ENCODE measurements at regions not wholly inside any gene's neighbourhood (a gene's known extent, or its start where the extent isn't known, plus 50 kb on each side); places are given as distances from the start of the nearest gene placed in this dataset.

DNA sequence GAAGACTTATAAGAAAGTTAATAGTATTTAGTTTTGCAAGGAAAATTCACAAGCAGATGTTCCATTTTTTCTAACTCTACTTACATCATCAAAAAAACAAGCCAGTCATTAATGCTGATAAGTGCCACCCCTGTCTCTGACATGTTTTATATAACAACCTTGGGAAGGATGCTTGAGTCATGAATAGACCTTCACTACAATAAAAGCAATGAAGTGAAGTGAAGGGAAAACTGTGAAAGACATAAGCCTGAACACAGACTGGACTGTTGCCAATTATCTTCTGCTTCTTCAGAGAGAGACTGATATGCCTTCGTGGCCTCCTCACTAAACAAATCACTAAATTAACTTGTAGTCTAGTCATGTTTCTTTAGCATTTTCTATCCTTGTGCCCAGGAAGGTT lies 353.2 kb downstream of the PDHA2 start:
- no peak for DNase-seq

DNA sequence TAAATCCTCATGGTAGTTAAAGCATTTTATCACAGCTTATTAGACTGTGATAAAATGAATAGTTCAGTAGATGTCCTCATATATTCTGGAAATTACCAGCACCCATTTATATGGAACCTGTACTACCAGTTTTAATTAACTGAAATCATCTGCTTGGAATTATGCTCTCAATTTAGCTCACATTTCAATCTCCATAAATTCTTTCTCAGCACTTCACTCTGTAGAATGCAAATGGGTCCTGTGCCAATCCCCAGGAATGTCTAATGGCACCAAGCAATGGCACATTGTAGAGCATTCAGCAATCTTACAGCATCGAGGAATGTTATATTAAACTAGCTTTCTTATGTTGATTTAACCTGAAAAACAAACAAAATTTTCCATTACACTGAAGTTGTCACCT lies 355.1 kb downstream of the PDHA2 start:
- no peak for DNase-seq

DNA sequence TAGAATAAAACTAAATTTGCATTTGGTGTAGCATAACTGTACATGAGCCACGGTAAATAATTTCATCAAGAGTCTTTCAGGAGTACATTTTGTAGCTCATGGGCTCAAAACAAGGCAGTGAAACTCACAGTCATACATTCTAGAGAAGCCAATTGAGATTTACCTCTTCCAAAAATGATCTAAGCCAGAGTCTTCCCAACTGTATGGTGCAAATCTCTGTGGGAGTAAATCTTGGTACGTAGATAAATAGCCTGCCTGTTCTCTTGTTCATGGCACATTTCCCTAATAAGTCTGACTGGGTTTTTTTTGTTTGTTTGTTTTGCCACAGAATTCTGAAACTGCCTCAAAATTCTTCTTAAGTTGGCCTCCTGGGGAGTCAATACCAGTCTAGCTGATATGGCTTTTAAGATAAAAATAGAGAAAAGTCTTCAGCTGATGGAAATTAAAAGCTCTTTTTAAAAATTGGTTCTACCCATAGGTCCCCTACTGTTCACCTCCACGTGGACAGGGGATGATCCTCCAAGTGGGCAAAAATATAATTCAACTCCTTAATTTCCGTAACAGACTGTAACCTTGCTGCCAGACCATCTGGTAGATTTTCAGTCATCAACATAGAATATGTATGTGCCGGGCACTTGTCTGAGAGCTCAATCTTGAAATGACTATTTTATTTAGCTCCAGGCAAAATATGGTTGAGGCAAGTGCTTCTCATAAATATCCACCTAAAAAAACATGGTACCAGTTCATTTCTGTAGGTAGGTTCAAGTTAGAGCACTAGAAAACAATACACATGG lies 365.4 kb downstream of the PDHA2 start:
- DNase-seq, result no peak

DNA sequence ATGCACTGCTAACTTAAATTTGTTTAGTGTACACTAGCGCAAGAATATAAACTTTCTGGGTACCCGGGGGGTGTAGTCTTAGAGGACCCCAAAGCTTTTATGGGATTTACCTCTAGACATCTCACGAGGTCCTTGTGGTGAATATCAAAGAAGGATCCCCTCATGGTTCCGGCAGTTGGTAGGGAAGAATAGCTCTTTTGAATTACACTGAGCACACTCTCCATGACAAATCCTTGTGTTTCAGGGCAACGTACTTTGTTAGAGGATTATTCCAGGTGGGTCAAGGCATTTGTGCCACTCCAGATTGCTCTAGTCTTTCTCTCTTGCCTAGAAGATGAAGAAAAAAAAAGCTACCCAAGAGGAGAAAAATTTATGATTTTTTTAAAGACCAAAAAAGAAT lies 387.6 kb downstream of the PDHA2 start:
- no peak for DNase-seq

DNA sequence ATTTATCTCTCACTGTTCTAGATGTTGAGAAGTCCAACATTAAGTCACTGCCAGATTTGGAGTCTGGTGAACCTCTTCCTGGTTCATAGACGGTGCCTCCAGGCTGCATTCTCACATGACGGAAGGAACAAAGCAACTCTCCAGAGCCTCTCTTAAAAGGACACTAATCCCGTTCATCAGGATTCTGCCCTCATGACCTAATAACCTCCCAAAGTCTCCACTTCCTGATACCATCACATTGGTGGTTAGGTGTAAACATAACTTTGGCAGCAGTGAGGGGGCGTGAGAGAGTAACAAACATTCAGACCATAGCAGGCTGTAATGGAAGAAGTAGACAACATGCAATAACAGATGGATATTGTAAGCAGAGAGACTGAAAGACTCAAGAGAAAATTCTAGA lies 388.6 kb downstream of the PDHA2 start:
- DNase-seq, result no peak

DNA sequence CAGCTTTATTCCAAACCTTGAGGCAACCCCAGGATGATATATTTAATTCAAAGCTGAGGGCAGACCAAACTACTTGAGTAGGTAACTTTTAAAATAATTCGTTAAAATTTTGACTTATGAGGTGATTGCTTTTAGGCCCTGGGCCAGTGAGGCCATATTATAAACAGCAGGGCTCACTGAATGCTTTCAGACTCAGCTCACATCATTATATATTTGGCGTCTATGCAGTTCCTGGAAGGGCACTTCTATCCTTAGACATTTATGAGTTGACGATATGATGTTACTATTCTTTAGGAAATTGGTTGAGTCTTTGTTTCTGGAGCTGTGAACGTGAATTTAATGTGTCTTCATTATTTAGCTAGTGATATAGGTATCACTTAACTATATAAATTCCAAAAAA lies 400.1 kb downstream of the PDHA2 start:
- no peak for DNase-seq

DNA sequence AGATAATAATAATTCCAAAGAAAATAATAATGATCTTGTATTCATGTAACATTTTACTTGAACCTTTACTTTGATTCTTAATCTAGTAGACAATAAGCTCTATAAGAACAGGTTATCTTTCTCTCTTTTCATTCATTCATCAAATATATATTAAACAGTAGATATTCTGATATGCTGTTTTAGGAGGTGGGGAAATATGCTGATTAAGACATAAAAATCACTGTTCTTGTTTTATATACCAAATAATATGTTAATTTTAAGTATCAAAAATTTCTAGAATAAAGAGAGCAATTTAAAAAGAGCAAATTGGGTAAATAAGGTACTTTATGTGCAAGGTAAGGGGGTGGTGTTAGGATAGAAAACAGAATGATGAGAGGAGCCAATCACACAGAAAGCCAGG lies 401.9 kb downstream of the PDHA2 start:
- no peak for DNase-seq

DNA sequence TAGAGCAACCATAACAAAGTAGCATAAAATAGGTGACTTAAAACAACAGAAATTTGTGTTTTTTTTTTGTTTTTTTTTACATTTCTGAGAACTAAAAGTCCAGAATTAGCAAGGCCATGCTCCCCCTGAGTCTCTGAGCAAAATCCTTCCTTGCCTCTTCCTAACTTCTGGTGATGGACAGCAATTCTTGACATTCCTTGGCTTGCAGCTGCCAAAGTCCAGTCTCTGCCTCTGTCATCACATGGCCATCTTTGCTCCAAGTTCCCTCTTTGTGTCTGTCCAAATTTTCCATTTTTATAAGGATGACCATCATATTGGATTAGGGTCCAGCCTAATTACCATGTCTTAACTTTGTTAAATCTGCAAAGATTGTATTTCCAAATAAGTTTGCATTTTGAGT lies 407.2 kb downstream of the PDHA2 start:
- DNase-seq, result no peak

DNA sequence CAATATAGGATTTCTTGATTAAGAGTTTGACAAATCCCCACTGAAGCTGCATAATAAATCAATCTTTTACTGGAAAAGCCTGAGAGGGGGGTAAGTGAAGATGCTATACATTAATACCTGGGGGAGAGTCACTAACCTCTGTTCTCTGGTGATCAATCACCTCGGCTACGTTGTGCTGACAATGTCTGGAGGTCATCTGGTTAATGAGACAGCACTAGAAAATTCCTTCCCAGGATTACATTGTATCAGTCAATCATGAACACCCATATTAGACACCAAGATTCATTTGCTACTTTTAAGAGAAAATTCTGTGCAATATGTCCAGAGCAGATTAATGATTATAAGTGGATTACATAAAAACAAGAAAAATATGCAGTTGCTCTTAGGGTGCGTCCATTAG lies 408.3 kb downstream of the PDHA2 start:
- no peak for DNase-seq

DNA sequence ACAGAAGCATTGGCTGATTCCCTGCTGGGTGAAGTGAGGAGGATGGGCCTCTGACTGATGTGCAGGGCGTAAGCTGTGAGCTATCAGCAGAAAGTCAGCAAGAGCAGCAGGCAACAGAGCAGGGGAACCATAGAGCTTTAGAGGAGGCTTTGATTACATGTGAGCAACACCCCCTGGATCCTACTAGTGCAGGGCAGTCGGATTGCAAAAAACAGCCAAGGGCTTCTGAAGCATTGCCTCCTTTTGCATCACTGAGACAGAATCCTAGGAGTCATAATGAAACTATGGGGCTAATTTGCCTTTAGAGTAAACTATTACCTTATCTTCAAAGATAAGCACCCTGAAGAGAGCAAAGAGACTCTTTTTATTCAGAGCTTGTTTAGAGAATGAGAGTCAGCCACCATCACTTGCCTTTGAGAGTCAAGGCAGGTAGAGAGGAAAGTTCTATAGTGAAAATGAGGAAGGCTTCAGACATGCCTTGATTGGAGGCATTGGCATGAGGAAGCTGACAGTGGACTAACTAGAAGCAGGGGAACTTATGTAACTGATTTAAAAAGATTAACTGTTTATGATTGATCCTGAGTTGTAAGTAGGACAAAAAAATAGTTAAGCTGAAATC lies 420.3 kb downstream of the PDHA2 start:
- no peak for DNase-seq

DNA sequence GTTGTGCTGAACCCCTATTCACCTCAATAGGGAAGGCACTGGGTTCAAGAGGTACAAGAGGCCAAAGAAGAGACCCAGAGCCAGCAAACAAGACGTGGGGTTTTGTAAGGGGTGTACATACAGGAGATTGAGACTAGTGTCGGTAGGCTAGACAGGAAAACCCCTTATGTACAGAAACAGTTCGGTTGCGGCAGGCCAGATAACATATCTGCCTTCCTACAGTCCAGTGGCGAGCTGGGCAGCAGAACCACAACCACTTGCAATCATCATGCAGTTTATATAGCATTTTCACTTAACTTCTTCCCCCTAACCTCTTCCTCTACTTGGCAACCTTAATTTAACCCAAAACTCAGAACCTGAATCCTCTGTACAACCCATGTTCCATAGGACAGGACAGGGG lies 422.2 kb downstream of the PDHA2 start:
- DNase-seq, result no peak

DNA sequence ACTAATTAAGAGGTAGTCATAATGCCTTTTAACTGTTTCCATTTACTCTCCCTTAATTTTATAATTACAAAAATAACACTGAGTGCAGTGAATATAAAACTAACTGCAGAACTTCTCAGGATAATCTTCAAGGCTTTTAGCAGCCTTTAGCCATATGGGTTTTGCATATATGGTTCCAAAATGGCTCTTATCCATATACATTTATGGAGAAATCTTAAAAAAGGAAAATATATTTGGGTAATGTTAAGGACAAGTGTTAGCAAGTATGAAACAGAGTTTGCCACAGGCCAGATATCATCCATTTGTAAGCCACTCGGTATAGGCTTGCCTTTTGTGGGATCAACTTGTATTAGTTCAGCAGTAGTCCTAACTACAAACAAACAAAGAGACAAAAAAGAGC lies 423.4 kb downstream of the PDHA2 start:
- DNase-seq, result no peak

DNA sequence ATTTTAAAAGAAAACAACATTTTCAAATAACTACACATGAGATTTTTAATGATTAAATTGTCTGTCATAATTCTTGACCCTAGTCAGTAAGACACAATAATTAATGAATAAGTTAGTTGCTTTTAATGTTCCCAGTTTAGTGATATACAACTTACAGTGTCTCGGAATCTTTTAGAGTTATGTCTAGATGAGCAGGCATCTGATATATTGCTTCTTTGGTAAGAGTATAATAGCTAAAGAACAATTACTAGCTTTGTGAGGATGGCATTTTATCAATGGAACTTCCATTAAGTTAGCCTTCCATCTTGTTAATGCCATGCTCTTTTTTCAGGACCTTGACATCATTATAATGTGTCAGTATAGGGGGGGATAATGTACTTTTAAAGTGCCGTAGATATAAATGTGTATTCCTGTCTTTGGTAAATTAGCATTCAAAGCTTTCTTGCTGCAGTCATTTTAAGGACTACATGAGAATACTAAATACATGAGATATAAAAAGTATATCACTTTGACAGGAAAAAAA lies 425.1 kb downstream of the PDHA2 start:
- DNase-seq, result no peak

DNA sequence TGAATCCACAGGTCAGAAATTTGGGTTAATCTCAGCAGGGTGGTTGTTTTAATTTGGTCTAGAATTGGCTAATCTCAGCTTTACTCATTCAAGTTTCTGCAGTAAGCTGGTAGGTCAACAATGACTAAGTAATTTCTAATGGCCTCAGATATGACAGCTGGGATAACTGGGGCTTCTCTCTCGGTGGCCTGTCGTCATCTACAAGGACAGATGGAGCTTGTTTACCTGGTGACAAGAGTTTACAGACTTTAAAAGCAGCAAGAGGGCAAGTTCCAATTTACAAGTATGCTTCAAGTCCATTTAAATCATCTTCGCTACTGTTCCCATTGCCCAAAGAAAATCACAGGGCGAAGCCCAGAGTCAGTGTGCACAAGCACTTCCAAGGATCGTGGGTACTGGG lies 453.9 kb downstream of the PDHA2 start:
- no peak for DNase-seq

DNA sequence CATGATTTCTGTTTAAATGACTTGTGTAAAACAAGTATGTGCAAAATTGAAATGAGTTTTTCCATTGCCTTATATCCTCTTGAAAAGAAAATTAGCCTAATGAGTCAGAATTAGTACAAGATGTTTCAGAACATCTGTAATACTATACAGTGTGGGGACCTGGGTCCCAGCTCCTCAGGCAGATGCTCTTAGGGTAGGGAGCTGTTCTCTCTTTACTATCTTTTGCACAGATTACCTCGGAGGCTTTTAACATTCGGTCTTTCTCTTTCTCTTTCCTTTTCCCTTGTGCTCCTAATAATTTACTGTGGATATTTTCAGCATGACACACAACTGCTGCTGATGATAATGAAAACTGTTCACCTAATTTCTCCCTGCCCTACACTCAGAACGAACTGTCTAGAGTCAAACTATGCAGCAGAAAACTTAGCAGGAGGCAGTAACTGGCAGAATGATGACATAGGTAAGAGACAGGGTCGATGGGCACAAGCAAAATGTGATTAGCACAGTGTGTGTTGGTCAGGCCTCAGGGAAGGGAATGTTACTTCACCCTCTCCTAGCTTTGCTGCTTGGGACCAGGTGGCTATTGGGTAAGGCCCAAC lies 455.3 kb downstream of the PDHA2 start:
- no peak for DNase-seq

DNA sequence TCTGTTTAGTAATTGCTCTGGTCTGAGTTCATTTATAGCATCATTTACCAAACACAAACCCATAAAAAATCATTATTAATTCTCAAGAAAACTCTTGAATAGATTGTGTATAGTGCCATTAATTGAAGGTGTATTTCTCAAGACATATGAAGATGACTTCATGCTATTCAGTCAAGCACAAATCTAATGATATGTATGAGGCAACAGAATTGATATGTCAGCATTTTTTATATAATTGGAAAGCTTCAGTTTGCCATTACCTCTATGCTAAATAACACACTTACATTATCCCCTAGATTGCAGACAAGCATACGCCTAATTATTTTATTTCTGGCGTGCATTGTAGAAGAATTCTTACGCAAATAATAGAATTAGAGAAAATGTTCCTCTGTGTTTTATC lies 461.8 kb downstream of the PDHA2 start:
- DNase-seq, result no peak

DNA sequence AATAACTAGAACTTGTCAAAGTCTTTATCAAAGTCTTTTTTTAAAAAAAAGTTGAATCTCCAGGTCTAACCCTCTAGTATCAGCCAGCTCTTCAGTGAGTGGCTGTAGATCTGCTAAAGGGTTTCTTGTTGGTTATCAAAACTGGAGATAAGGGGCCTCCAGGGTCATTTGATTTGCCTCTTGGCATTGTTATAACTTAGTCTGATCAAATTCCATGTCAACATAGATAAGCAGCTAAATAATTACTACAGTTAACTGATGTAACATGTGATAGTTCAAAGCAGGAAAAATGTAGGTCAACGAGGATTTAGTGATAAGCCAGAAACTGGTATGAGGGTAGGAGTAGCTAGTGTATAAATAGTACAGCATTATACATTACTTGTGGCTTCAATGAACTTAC lies 465.1 kb downstream of the PDHA2 start:
- no peak for DNase-seq

DNA sequence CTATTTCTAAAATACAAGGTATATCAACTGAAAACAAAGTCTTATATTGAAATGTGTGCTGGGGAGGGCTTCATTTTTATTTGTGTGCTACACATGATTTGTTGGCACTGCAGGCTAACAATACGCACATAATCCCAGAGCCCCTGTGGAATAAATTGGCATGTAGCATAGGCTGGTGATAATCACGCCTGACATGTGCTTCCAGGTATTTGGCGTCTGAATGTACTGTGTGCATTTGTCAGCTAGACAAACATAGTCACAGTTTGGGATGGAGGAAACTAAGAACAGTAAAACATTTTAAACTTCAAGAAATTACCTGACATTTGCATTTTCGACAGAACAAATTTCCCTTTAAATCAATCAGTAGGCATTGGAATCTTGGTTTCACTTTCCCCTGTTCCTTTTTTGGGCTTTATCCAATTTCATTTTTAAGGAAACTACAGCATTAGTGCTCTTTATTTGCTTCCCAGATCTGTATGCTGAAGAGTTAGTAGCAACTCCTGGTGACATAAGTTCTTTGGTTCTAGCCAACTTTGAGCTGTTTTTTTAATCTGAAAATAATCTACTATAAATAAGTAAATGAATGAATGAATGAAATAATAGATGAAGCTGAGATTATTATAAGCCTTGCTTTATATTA lies 472.3 kb downstream of the PDHA2 start:
- no peak for DNase-seq

DNA sequence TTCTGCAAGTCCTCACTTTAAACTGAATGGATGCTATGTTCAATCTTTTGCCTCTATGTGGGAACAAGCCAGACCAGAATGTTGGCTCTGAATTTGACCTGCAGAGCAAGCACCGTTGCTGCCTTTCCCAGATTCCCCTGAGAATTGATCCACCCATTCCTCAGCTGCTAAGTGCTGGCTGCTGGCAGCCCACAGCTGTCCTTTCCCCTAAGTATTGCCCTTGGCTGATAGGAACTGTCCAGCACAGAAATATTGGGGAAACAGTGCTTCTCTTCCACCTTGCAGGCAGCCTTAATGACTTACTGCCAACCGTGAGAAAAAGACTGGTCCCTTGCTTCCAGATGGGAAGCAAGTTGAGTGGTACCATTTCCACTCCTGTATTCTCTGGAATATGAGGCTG lies 475.9 kb downstream of the PDHA2 start:
- DNase-seq, result no peak

DNA sequence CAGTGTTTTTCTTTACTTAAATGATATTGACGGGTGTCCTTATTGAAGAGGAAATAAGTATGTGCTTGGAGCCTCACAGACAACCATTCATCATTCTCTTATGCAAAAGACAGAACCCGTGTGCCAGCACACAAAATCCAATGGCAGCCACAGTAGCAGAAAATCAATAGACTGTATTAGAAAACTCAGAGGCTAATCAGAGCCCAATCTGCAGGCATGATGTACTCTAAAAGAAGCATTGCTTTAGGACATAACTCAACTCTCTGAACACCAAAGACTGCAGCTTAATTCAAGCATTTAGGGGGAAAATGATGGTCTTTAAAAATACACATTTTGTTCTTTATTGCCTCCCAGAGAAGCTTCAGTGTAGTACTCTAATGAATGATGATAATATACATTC lies 476.9 kb downstream of the PDHA2 start:
- no peak for DNase-seq

DNA sequence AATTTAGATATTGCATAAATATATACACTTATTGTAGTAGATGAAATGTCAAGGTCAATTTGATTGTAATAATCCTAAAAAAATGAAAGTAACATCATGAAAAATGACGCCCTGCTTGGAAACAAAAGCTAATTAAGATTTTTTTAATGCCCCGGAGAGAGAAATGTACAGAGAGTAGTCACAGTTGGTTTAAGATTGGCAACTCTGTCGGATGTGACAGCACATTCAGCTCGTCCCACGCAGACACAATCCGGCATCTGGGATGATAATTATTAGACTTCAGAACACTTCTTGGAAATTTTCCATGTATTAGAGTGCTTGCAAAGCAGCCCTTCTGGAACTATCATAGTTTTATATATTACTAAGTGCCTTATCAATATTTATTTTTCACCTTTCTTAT lies 478.0 kb downstream of the PDHA2 start:
- no peak for DNase-seq

DNA sequence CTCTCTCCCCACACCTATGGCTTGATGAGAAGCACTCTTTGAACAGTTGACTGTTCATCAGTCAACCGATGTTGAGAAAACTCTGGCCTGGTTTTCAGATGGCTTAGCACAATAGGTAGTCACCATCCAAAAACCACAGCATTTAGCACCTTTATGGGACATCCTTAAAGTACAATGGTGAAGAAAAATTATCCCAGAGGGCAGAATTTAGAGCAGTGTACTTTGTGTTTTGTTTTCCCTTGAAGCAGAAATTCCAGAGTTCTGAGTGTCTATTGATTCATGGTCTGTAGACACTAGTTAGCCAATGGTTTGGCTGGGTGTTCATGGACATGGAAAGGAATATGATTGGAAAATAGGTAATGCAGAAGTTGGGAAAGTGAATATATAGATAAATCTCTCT lies 487.0 kb downstream of the PDHA2 start:
- DNase-seq, result no peak

DNA sequence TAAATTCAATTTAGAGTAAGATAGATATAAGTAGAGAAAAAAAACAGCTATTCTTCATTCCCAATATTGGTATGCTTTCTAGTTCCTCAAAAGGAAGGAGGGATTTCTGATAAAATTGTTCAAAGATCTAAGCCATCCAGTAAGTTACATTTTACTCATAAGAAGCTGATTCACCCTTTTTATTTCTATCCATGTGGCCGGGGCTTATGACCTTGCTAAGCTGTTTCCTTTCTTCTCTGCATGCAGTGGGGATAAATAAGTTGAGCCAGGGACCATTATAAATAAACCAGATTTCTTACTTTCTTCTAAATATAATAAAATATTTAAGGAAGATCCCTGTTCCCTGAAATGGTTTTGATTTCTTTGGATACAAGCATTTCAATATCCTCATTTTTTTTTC lies 502.3 kb downstream of the PDHA2 start:
- DNase-seq, result no peak

Data from activated CD4-positive, alpha-beta T cell treated with anti-CD3 and anti-CD28 coated beads, Interleukin-2, amount 50 U/mL, for 48 hours (primary cell).